ENCODE measurements at regions not wholly inside any gene's neighbourhood (a gene's known extent, or its start where the extent isn't known, plus 50 kb on each side); places are given as distances from the start of the nearest gene placed in this dataset.

- no peak for TF ChIP-seq CTCF (IDR thresholded peaks at IDR 0.05)
- no peak for TF ChIP-seq POLR2A (IDR thresholded peaks at IDR 0.05)
These were observed 1323.5 kb upstream of the SLC10A2 start for GRCh38 chr13:104389691-104390090.
